GM12874 (cell line): ENCODE measurements at regions not wholly inside any gene's neighbourhood (a gene's known extent, or its start where the extent isn't known, plus 50 kb on each side); places are given as distances from the start of the nearest gene placed in this dataset.

Source experiments
- CTCF ChIP-seq: IDR thresholded peaks from 2 replicates; pipeline ENCODE4 v1.5.1; 2011; ENCODE audit warnings: low read depth, mild to moderate bottlenecking, control low read depth, low read length, moderate library complexity; ENCODE audit not compliant: insufficient read depth

DNA sequence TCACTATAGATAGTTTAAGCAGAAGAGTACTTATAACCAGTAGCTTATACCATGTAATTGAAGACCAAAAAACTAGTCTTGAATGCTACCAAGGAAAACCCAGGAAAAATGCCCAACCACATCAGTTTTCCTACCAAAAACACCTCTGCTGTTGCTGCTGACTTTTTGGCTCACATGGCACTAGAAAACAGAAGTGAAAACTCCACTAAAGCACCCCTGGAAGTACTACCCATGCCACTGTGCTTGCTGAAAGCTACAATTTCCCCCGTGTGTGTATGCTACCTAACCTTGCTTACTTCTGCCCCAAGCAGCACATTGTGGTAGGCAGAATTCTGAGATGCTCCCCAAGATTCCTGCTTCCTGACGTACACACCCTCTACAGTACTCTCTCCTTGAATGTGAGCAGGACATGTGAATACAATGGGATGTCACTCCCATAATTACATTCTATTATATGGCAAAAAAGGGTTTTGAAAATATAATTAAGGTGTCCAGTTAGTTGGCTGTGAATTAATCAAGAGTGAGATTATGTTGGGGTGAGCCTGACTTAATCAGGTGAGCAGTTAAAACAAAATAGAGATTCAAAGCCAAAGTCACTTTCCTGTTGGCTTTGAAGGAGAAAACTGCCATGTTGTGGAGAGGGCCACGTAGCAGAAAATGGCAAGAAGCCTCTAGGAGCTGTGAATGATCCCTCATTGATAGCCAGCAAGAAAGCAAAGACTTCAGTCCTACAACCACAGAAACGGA lies 209.8 kb upstream of the MARCKS start:
- TF ChIP-seq CTCF: no peak

DNA sequence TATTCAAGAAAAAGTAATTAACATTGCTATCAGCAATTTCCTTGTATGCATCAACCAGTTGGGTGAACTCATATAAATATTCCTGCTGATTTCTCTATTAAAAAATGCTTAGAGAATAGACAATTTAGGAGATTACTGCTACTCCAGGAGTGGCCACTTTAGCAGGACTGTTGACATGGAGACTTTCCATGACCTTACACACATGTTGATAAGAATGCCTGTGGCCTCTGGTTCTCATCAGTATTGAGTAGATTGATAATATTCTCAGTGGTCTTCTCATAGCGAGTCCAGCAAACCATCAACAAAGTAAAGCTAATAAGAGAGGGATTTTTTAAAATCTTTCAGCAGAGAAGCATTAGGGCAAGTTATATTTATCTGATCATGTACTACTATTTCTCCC lies 208.4 kb upstream of the MARCKS start:
- no peak for TF ChIP-seq CTCF

DNA sequence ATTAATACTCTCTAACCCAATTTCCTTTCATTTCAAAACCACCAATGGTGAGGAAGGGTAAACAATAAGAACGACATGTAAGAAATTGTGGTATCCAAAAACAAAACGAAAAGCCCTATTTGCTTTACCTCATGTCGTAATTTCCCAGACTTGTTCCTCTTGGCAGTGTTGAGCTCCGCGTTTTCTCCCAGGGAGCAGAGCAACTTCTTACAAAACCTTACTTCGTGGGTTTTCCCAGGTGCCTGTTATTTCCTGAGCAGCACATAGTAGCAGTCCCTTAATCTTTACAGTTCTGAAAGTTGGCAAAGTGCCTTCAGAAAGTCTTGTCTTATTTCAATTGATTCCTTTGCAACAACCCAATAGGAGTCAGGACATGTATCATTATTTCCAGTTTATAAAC lies 207.9 kb upstream of the MARCKS start:
- no peak for TF ChIP-seq CTCF

GRCh38 chr6:113649880-113650609 lies 207.1 kb upstream of the MARCKS start:
- no peak for TF ChIP-seq CTCF

DNA sequence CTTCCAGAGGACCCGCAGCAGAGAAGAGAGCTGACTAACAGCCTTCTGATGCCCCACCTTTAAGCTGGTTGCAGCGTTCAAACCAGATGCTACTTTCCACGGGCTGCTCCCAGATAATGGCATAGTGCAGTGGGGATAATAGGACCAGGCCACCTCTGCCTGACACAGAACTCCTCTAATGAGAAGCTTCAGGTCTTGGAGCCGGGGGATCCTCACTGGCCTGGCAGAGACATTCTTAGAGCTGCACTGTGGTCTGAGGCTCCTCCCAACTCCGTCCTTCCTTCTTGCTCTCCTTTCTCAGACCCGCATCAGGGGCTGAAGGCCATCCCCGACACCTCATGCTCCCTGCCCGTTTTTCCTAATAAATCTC lies 206.6 kb upstream of the MARCKS start:
- no peak for TF ChIP-seq CTCF

GRCh38 chr6:113651120-113651519 lies 206.0 kb upstream of the MARCKS start:
- no peak for TF ChIP-seq CTCF

- TF ChIP-seq CTCF: no peak
Measured at GRCh38 chr6:113651920-113652319, 205.2 kb upstream of the MARCKS start.
